Naive thymus-derived CD4-positive, alpha-beta T cell (primary cell): ENCODE measurements at regions not wholly inside any gene's neighbourhood (a gene's known extent, or its start where the extent isn't known, plus 50 kb on each side); places are given as distances from the start of the nearest gene placed in this dataset.

Source experiments
- ATAC-seq: fragments of 150-1000 bp; cut with Tn5 transposase; 2 replicates; pipeline ENCODE4 v1.10.0; 2021; ENCODE audit warnings: mild to moderate bottlenecking, moderate library complexity
- CTCF ChIA-PET: fragments of 350-600 bp; sonication (Branson Sonifier 250); formaldehyde crosslinking; loops from one replicate; lab custom pipeline; 2021; ENCODE audit warnings: antibody characterized with exemption; lab: Charles Lee
- POLR2A ChIA-PET: fragments of 350-600 bp; sonication (Branson Sonifier 250); formaldehyde crosslinking; loops from one replicate; lab custom pipeline; 2021; ENCODE audit warnings: antibody characterized with exemption, inconsistent platforms; lab: Charles Lee
- DNase-seq, 9 donors: peaks; one replicate each; pipeline versions ENCODE4 v3.0.0 to v3.0.0-alpha.2; 2020 to 2022; ENCODE audit warnings: mixed read lengths in 1 of 9
- H3K27ac ChIP-seq: one replicate; pipeline ENCODE4 v1.7.0; 2013; ENCODE audit warnings: mild to moderate bottlenecking, low read depth, low read length, moderate library complexity
- H3K27me3 ChIP-seq, 2 donors: one replicate each; pipeline ENCODE4 v1.7.0; 2013; ENCODE audit warnings: low read length in 2 of 2, mild to moderate bottlenecking in 2 of 2, moderate library complexity in 2 of 2; ENCODE audit not compliant: control insufficient read depth in 2 of 2, insufficient read depth in 2 of 2
- H3K36me3 ChIP-seq, 3 experiments: 1 replicate in 2 of 3; 2 replicates in 1 of 3; pipeline ENCODE4 v1.7.0; 2013; ENCODE audit warnings: low read length in 3 of 3, mild to moderate bottlenecking in 3 of 3, moderate library complexity in 1 of 3; ENCODE audit not compliant: insufficient read depth in 3 of 3, control insufficient read depth in 2 of 3
- H3K4me1 ChIP-seq, 2 donors: one replicate each; pipeline ENCODE4 v1.7.0; 2013; ENCODE audit warnings: low read length in 2 of 2, mild to moderate bottlenecking in 2 of 2, moderate library complexity in 1 of 2; ENCODE audit not compliant: control insufficient read depth in 2 of 2, insufficient read depth in 2 of 2
- H3K4me3 ChIP-seq: 2 replicates; pipeline ENCODE4 v1.7.0; 2013; ENCODE audit warnings: mild to moderate bottlenecking, low read length
- H3K9me3 ChIP-seq, 3 experiments: 1 replicate in 2 of 3; 2 replicates in 1 of 3; pipeline ENCODE4 v1.7.0; 2013; ENCODE audit warnings: low read length in 3 of 3; ENCODE audit not compliant: control insufficient read depth in 2 of 3
- H3K27ac Mint-ChIP-seq, 9 donors: one replicate each; pipeline ENCODE4 v1.8.0; 2020 to 2022; ENCODE audit warnings: mixed read lengths in 9 of 9, mild to moderate bottlenecking in 8 of 9, moderate library complexity in 5 of 9, inconsistent platforms in 2 of 9
- H3K27me3 Mint-ChIP-seq, 5 donors: one replicate each; pipeline ENCODE4 v1.8.0; 2021 to 2022; ENCODE audit warnings: mixed read lengths in 5 of 5, mild to moderate bottlenecking in 1 of 5
- H3K36me3 Mint-ChIP-seq, 5 donors: one replicate each; pipeline ENCODE4 v1.8.0; 2020 to 2022; ENCODE audit warnings: mixed read lengths in 5 of 5, mild to moderate bottlenecking in 3 of 5, inconsistent platforms in 1 of 5
- H3K4me1 Mint-ChIP-seq, 7 donors: one replicate each; pipeline ENCODE4 v1.8.0; 2020 to 2022; ENCODE audit warnings: mixed read lengths in 7 of 7, mild to moderate bottlenecking in 3 of 7, inconsistent platforms in 1 of 7
- H3K4me3 Mint-ChIP-seq, 10 donors: one replicate each; pipeline ENCODE4 v1.8.0; 2020 to 2022; ENCODE audit warnings: mild to moderate bottlenecking in 10 of 10, mixed read lengths in 10 of 10, moderate library complexity in 6 of 10, inconsistent platforms in 2 of 10
- H3K9me3 Mint-ChIP-seq, 11 donors: one replicate each; pipeline ENCODE4 v1.8.0; 2020 to 2022; ENCODE audit warnings: mixed read lengths in 11 of 11, mild to moderate bottlenecking in 4 of 11, inconsistent platforms in 1 of 11, moderate library complexity in 1 of 11
- intact Hi-C, 2 donors: fragments of 100-400 bp; cut with micrococcal nuclease; formaldehyde crosslinking; loops; one replicate each; pipeline ENCODE4 v1.15.1; 2023

GRCh38 chr18:76713432-76713831 is 108.9 kb upstream of the ZNF236 start:
- ATAC-seq (no peak), DNase-seq (no peak)
- Histone ChIP-seq H3K9me3 (no peaks in the 10 kb centered on the region), H3K4me3 (no peak overlapping the region), H3K4me1 (no peaks in the 10 kb centered on the region), H3K27ac (no peak overlapping the region), H3K27me3 (no peaks in the 10 kb centered on the region), H3K36me3 (no peaks in the 10 kb centered on the region)
- ChIA-PET CTCF (no interaction called here), POLR2A (no interaction called here)
- Mint-ChIP-seq H3K4me3 (no peak overlapping the region), H3K9me3 (peaks cover 0 to 6% (median 0%) of the 10 kb centered on the region in 11 donors), H3K4me1 (peaks cover 3 to 16% (median 9%) of the 10 kb centered on the region in 7 donors), H3K27me3 (peaks cover 0 to 17% (median 0%) of the 10 kb centered on the region in 5 donors), H3K27ac (no peak overlapping the region), H3K36me3 (peaks cover 0 to 4% (median 0%) of the 10 kb centered on the region in 5 donors)
- intact Hi-C loops: loop anchor here in 1 of 2 donors (5.0 kb wide), 1 partner anchor 44 kb away; no protein-coding TSS in a partner anchor

GRCh38 chr18:76712511-76713140 is 109.7 kb upstream of the ZNF236 start:
- H3K27ac Mint-ChIP-seq: peak overlapping the region in 1 of 9 donors; percentile 6
- DNase-seq: no peak
- H3K9me3 ChIP-seq: no peaks in the 10 kb centered on the region
- POLR2A ChIA-PET: no interaction called here
- H3K27me3 Mint-ChIP-seq: peaks cover 0 to 12% (median 0%) of the 10 kb centered on the region in 5 donors
- peaks cover 0 to 2% (median 0%) of the 10 kb centered on the region in 11 donors for H3K9me3 Mint-ChIP-seq
- CTCF ChIA-PET: interaction anchor here (4.7 kb wide), 1 partner anchor 314 kb away, joined by 101 read pairs; no protein-coding TSS in a partner anchor
- no peak overlapping the region for H3K4me3 Mint-ChIP-seq
- peaks cover 3 to 15% (median 9%) of the 10 kb centered on the region in 7 donors for H3K4me1 Mint-ChIP-seq
- H3K4me3 ChIP-seq: no peak overlapping the region
- no peak for ATAC-seq
- H3K27ac ChIP-seq: no peak overlapping the region
- no peaks in the 10 kb centered on the region for H3K27me3 ChIP-seq
- H3K4me1 ChIP-seq: no peaks in the 10 kb centered on the region
- H3K36me3 ChIP-seq: no peaks in the 10 kb centered on the region
- intact Hi-C loops: loop anchor here in 1 of 2 donors (5.0 kb wide), 1 partner anchor 45 kb away; no protein-coding TSS in a partner anchor
- no peaks in the 10 kb centered on the region for H3K36me3 Mint-ChIP-seq

DNA sequence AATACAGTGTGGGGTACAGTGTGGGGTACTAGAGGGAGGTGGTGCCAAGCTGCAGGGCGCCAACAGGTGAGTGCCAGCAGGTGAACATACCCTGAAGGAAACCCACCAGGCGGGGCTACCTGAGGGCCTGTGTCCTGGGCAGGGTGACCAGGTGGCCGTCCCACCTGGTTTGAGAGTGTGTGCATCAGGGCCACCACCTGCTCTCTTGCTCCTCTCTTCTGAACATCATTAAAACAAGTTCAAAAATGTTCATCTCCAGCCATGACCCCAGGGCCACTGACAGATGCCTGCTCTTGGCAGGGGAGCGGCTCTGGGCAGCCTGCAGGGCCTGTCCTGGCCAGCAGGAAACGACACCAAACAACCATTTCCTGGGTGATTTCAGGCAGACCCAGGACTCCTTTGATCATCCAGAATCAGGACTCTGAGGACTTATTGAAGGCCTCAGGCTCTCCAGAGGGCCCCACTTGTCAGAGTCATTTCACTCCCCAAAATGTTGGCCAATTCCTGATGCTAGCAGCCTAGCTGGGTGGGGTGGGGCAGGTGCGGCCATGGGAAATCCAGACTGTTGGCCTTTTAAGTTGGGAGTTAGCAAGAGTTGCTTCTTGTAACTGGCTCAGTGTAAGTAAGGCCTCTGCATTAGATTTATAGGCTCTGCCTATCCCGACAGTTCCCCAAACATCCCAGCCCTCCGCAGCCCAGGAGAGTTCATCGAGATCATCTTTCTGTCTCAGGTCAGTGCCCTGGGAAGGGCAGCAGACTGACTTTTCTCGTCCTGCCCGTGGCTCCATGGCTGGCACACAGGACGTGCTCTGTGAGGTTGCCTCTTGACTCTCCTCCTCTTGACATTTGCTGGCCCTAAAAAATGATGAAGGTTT is 111.5 kb upstream of the ZNF236 start:
- Histone ChIP-seq H3K36me3 (no peaks in the 10 kb centered on the region), H3K27ac (no peak overlapping the region), H3K9me3 (no peaks in the 10 kb centered on the region), H3K27me3 (no peaks in the 10 kb centered on the region), H3K4me3 (no peak overlapping the region), H3K4me1 (no peaks in the 10 kb centered on the region)
- ChIA-PET POLR2A (interaction anchor here (1.2 kb wide), 1 partner anchor 312 kb away, joined by 3 read pairs; no protein-coding TSS in a partner anchor), CTCF (interaction anchor here (1.4 to 4.7 kb wide), 3 partner anchors 20 to 312 kb away, joined by 3 to 101 read pairs (median 4); no protein-coding TSS in a partner anchor)
- ATAC-seq (no peak), DNase-seq (no peak)
- Mint-ChIP-seq H3K36me3 (no peaks in the 10 kb centered on the region), H3K4me1 (peaks cover 3 to 15% (median 6%) of the 10 kb centered on the region in 7 donors), H3K27ac (no peak overlapping the region), H3K27me3 (peaks cover 0 to 14% (median 0%) of the 10 kb centered on the region in 5 donors), H3K9me3 (no peaks in the 10 kb centered on the region), H3K4me3 (no peak overlapping the region)
- intact Hi-C loops: loop anchor here (1.0 to 5.0 kb wide), 2 partner anchors 10 to 46 kb away; no protein-coding TSS in a partner anchor

DNA sequence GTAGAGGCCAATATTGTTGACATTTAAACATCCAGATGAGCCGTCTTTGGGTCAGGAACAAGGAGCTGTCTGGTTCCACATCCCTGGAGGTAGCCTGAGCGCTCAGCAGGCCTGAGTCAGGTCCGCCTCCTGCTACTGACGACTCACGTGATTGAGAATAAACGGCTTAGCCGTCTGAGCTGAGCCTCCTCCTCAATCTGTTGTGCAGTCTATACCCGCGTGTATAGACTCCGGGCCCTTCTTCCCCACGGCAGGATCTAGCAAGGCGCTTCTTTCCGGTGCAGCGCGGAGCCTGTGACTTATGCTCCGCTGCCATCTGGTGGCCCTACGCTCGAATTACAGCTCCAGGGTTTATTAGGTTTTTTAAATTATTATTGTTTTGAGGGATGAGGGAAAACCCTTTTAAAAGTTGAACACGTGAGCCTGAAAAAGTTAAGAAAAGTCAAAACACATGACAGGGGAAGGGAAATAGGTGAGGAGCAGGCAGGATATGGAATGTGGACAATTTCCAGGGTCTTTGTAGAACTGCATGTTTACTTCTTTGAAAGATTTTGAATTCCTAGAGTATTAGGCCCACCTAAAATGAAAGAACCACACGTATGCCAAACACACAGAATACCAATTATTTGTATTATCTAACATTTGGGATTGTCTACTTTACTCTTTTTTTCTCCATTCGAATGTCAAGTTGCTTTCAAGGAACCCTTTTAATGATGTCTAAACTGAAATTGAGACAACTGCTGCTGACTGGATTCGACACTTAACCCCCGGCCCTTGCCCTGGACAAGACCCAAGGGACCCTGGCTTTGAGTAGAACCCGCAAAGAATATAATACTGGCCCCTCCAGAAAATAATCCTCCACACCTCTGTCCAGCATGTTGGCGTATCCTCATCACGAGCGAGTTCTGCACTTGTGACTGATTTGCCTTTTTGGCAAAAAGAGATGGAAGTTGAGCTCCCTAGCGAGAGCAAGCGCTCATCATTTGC is 112.4 kb upstream of the ZNF236 start:
- peaks cover 3 to 15% (median 6%) of the 10 kb centered on the region in 7 donors for H3K4me1 Mint-ChIP-seq
- Histone ChIP-seq H3K27ac (no peak overlapping the region), H3K9me3 (no peaks in the 10 kb centered on the region), H3K4me1 (no peaks in the 10 kb centered on the region), H3K27me3 (no peaks in the 10 kb centered on the region), H3K4me3 (no peak overlapping the region), H3K36me3 (no peaks in the 10 kb centered on the region)
- no peaks in the 10 kb centered on the region for H3K9me3 Mint-ChIP-seq
- CTCF ChIA-PET: interaction anchor here (0.5 to 4.7 kb wide), 16 partner anchors 9 to 364 kb away, joined by 3 to 101 read pairs (median 4); no protein-coding TSS in a partner anchor
- ATAC-seq (peak; percentile 93), DNase-seq (peak; percentile 23 to 66 (median 54))
- H3K27me3 Mint-ChIP-seq: peaks cover 0 to 22% (median 0%) of the 10 kb centered on the region in 5 donors
- intact Hi-C loops: loop anchor here (1.0 to 10.0 kb wide), 6 partner anchors 11 to 825 kb away; no protein-coding TSS in a partner anchor
- no peaks in the 10 kb centered on the region for H3K36me3 Mint-ChIP-seq
- peak overlapping the region in 2 of 10 donors; percentile 10 to 36 for H3K4me3 Mint-ChIP-seq
- POLR2A ChIA-PET: interaction anchor here (1.2 kb wide), 1 partner anchor 311 kb away, joined by 3 read pairs; no protein-coding TSS in a partner anchor
- H3K27ac Mint-ChIP-seq: peak overlapping the region in 1 of 9 donors; percentile 25

- H3K36me3 Mint-ChIP-seq: no peaks in the 10 kb centered on the region
- peaks cover 3 to 15% (median 6%) of the 10 kb centered on the region in 7 donors for H3K4me1 Mint-ChIP-seq
- Histone ChIP-seq H3K36me3 (no peaks in the 10 kb centered on the region), H3K9me3 (no peaks in the 10 kb centered on the region), H3K4me3 (no peak overlapping the region), H3K27ac (no peak overlapping the region), H3K27me3 (no peaks in the 10 kb centered on the region), H3K4me1 (no peaks in the 10 kb centered on the region)
- intact Hi-C loops: loop anchor here (1.0 to 10.0 kb wide), 4 partner anchors 42 to 824 kb away; no protein-coding TSS in a partner anchor
- peaks cover 0 to 2% (median 0%) of the 10 kb centered on the region in 11 donors for H3K9me3 Mint-ChIP-seq
- peaks cover 0 to 25% (median 0%) of the 10 kb centered on the region in 5 donors for H3K27me3 Mint-ChIP-seq
- POLR2A ChIA-PET: no interaction called here
- no peak overlapping the region for H3K4me3 Mint-ChIP-seq
- ATAC-seq (no peak), DNase-seq (no peak)
- no peak overlapping the region for H3K27ac Mint-ChIP-seq
- CTCF ChIA-PET: interaction anchor here (0.5 to 4.7 kb wide), 15 partner anchors 8 to 362 kb away, joined by 3 to 101 read pairs (median 4); no protein-coding TSS in a partner anchor
Measured at GRCh38 chr18:76708722-76709353, 113.5 kb upstream of the ZNF236 start.
